ENCODE measurements at regions not wholly inside any gene's neighbourhood (a gene's known extent, or its start where the extent isn't known, plus 50 kb on each side); places are given as distances from the start of the nearest gene placed in this dataset.
"Not testable (repeated sequence)": the region's sequence is repeated elsewhere in the genome, so short reads cannot be mapped to it uniquely, and the experiment has no call there.

DNA sequence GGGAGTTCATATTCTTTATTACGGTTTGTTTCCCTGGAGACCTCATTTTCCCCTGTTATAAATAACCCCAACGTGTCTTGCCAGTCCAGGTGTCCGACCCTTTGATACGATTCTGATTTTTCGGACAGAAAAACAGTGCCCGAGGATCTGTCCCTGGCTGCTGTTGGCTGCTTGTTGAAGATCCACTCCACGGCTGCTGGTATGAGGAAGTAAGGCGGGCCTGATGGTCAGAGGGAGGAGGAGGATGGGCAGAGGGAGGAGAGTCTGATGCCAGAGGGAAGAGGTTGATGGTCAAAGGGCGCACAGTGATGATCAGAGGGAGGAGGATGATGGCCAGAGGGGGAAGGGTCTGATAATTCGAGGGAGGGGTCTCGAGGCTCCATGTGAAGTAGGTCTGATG is 99.9 kb downstream of the ATP6V0E2 start:
- not testable (repeated sequence) for DNase-seq

DNA sequence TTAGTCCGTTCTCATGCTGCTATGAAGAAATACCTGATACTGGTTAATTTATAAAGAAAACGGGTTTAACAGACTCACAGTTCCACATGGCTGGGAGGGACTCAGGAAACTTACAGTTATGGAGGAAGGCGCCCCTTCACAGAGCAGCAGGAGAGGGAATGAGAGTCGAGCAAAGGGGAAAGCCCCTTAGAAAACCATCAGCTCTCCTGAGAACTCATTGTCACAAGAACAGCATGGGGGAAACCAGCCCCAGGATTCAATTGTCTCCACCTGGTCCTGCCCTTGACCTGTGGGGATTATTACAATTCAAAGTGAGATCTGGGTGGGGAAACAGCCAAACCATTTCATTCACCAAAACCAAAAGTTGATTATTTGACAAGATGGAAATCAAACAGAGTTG is 101.8 kb downstream of the ATP6V0E2 start:
- H3K9me3 ChIP-seq (ENCODE audit: insufficient read depth, low read depth); H3K4me1 ChIP-seq (replicated peaks; ENCODE audit: insufficient read depth); H2AFZ ChIP-seq; H3K4me3 ChIP-seq; H3K79me2 ChIP-seq (ENCODE audit: low read depth); POLR2A ChIA-PET (ENCODE audit: unreplicated experiment); CTCF ChIA-PET; H3K36me3 ChIP-seq (ENCODE audit: low read depth); H4K20me1 ChIP-seq (ENCODE audit: insufficient read depth); H3K27ac ChIP-seq; H3F3A ChIP-seq (ENCODE audit: insufficient read depth, low read depth); H3K4me2 ChIP-seq; BruUV-seq (replicated peaks); DNase-seq; intact Hi-C loops (cut with micrococcal nuclease; ENCODE audit: unreplicated experiment); H3K9me2 ChIP-seq (ENCODE audit: insufficient read depth): not testable (repeated sequence)
- peaks cover 16% of the 10 kb centered on the region for H3K27me3 ChIP-seq (ENCODE audit: insufficient read depth, low read depth)

More for the DNA sequence above, 99.9 kb downstream of the ATP6V0E2 start:
- H3K27me3 ChIP-seq (ENCODE audit: insufficient read depth, low read depth), result peaks cover 16% of the 10 kb centered on the region
- H2AFZ ChIP-seq; H3K4me2 ChIP-seq; CTCF ChIA-PET; intact Hi-C loops (cut with micrococcal nuclease; ENCODE audit: unreplicated experiment); POLR2A ChIA-PET (ENCODE audit: unreplicated experiment); H3F3A ChIP-seq (ENCODE audit: insufficient read depth, low read depth); H3K9me3 ChIP-seq (ENCODE audit: insufficient read depth, low read depth); H4K20me1 ChIP-seq (ENCODE audit: insufficient read depth); H3K9me2 ChIP-seq (ENCODE audit: insufficient read depth); BruUV-seq (replicated peaks); H3K36me3 ChIP-seq (ENCODE audit: low read depth); H3K79me2 ChIP-seq (ENCODE audit: low read depth); H3K4me1 ChIP-seq (replicated peaks; ENCODE audit: insufficient read depth); H3K27ac ChIP-seq; H3K4me3 ChIP-seq: not testable (repeated sequence)

DNA sequence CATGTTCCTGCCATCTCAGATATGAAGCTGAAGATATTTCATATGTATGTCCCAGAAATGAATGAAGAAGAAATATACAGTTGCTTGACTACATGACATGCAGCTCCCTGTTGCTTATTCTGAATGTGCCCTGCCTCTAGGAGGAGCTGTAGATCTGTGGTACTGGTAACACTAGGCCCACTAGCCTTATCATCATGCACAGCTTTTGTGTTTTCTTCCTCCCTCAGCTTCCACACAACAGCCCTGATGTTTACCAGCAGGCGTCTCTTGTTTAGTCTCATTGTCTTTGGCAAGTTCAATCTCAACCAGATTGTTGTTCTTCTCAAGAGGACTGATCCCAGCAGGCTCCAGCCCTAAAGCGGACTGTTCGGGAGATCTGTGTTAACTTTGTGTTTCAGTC is 104.8 kb downstream of the ATP6V0E2 start:
- H3K36me3 ChIP-seq (ENCODE audit: low read depth); H3F3A ChIP-seq (ENCODE audit: insufficient read depth, low read depth); DNase-seq; H3K79me2 ChIP-seq (ENCODE audit: low read depth); H3K4me1 ChIP-seq (replicated peaks; ENCODE audit: insufficient read depth); H3K9me2 ChIP-seq (ENCODE audit: insufficient read depth); BruUV-seq (replicated peaks); H3K27me3 ChIP-seq (ENCODE audit: insufficient read depth, low read depth); H2AFZ ChIP-seq; H3K4me2 ChIP-seq; POLR2A ChIA-PET (ENCODE audit: unreplicated experiment); CTCF ChIA-PET; H3K4me3 ChIP-seq; H3K9me3 ChIP-seq (ENCODE audit: insufficient read depth, low read depth); H4K20me1 ChIP-seq (ENCODE audit: insufficient read depth); intact Hi-C loops (cut with micrococcal nuclease; ENCODE audit: unreplicated experiment); H3K27ac ChIP-seq: not testable (repeated sequence)
- TF ChIP-seq, protein P1, sequence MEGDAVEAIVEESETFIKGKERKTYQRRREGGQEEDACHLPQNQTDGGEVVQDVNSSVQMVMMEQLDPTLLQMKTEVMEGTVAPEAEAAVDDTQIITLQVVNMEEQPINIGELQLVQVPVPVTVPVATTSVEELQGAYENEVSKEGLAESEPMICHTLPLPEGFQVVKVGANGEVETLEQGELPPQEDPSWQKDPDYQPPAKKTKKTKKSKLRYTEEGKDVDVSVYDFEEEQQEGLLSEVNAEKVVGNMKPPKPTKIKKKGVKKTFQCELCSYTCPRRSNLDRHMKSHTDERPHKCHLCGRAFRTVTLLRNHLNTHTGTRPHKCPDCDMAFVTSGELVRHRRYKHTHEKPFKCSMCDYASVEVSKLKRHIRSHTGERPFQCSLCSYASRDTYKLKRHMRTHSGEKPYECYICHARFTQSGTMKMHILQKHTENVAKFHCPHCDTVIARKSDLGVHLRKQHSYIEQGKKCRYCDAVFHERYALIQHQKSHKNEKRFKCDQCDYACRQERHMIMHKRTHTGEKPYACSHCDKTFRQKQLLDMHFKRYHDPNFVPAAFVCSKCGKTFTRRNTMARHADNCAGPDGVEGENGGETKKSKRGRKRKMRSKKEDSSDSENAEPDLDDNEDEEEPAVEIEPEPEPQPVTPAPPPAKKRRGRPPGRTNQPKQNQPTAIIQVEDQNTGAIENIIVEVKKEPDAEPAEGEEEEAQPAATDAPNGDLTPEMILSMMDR (conservative IDR thresholded peaks at IDR 0.05), result 0 out of 2 replicates have a peak, but pooled peaks have one; percentile 18

DNA sequence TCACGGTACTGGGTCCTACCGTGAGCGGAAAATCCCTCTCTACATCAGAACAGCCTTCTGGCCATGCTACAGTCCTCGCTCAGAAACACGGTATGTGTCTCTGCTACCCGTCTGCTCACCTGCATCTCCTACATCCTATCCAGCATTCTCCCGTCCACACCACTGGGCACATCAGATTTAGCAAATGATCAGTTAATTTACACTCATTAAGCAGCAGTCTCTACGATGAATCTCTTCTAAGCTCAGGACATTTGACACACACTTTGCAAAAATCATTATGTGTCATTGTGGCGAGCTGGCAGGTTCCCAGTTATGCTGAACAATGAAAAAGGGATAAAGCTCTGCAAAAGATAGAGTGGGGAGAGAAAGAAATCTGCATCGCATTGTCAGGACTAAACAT is 105.2 kb downstream of the ATP6V0E2 start:
- DNase-seq, result not testable (repeated sequence)

DNA sequence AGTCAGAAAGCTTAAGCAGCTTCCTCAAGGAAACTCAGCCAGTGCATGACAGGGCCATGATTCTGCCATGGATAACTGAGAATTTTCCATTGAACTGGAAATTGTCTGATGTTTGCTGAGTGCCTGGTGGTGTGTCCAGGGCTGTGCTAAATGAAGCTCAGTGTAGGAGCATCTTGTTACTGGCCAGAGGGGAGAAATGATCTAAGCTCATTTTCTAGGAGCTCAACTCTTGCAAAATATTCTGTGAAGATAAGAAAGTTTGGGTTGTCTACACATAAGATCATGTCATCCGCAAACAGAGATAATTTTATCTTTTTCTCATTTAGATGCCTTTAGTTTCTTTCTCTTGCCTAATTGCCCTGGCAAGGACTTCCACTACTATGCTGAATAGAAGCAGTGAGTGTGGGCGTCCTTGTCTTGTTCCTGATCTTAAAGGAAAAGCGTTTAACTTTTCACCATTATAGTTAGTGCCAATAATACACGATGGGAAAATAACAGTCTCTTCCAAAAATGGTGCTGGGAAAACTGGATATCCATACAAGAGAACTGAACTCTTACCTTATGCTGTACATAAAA is 108.9 kb downstream of the ATP6V0E2 start:
- H3K9me2 ChIP-seq (ENCODE audit: insufficient read depth); H3K27ac ChIP-seq; H4K20me1 ChIP-seq (ENCODE audit: insufficient read depth); H3K79me2 ChIP-seq (ENCODE audit: low read depth); BruUV-seq (replicated peaks); POLR2A ChIA-PET (ENCODE audit: unreplicated experiment); H3K36me3 ChIP-seq (ENCODE audit: low read depth); H2AFZ ChIP-seq; CTCF ChIA-PET; H3K4me3 ChIP-seq; DNase-seq; H3K4me2 ChIP-seq; H3F3A ChIP-seq (ENCODE audit: insufficient read depth, low read depth); H3K27me3 ChIP-seq (ENCODE audit: insufficient read depth, low read depth); H3K9me3 ChIP-seq (ENCODE audit: insufficient read depth, low read depth); H3K4me1 ChIP-seq (replicated peaks; ENCODE audit: insufficient read depth); intact Hi-C loops (cut with micrococcal nuclease; ENCODE audit: unreplicated experiment): not testable (repeated sequence)

More for the DNA sequence above, 105.2 kb downstream of the ATP6V0E2 start:
- BruUV-seq (replicated peaks); H3K36me3 ChIP-seq (ENCODE audit: low read depth); H3F3A ChIP-seq (ENCODE audit: insufficient read depth, low read depth); H3K79me2 ChIP-seq (ENCODE audit: low read depth); CTCF ChIA-PET; H3K9me3 ChIP-seq (ENCODE audit: insufficient read depth, low read depth); H3K4me3 ChIP-seq; H2AFZ ChIP-seq; H3K4me2 ChIP-seq; POLR2A ChIA-PET (ENCODE audit: unreplicated experiment); H4K20me1 ChIP-seq (ENCODE audit: insufficient read depth); H3K27me3 ChIP-seq (ENCODE audit: insufficient read depth, low read depth); H3K27ac ChIP-seq; H3K4me1 ChIP-seq (replicated peaks; ENCODE audit: insufficient read depth); H3K9me2 ChIP-seq (ENCODE audit: insufficient read depth); intact Hi-C loops (cut with micrococcal nuclease; ENCODE audit: unreplicated experiment): not testable (repeated sequence)

DNA sequence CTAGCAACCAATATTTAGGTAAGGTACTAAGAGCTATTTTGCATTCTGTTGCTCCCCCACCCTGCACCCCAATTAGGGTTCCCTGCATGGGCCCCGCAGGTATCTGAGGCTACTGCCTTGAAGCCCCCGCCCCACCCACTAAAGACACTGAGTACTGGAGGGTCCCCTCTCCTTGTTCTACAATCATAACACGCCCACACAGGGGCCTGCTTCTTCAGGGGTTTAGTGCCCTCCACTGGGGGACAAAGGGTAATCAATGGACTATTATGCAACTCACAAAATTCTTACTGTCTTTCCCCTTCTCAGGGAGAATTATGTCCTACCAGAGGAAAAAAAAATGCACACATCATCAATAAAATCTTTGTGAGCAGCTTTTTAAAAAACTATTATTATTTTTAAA is 113.1 kb downstream of the ATP6V0E2 start:
- H3K27me3 ChIP-seq (ENCODE audit: insufficient read depth, low read depth); DNase-seq; H2AFZ ChIP-seq; H3K27ac ChIP-seq; H3K9me3 ChIP-seq (ENCODE audit: insufficient read depth, low read depth); H3K4me2 ChIP-seq; CTCF ChIA-PET; H3K9me2 ChIP-seq (ENCODE audit: insufficient read depth); H4K20me1 ChIP-seq (ENCODE audit: insufficient read depth); H3K4me3 ChIP-seq; H3K36me3 ChIP-seq (ENCODE audit: low read depth); H3F3A ChIP-seq (ENCODE audit: insufficient read depth, low read depth); H3K4me1 ChIP-seq (replicated peaks; ENCODE audit: insufficient read depth); intact Hi-C loops (cut with micrococcal nuclease; ENCODE audit: unreplicated experiment); H3K79me2 ChIP-seq (ENCODE audit: low read depth); POLR2A ChIA-PET (ENCODE audit: unreplicated experiment); BruUV-seq (replicated peaks): not testable (repeated sequence)

DNA sequence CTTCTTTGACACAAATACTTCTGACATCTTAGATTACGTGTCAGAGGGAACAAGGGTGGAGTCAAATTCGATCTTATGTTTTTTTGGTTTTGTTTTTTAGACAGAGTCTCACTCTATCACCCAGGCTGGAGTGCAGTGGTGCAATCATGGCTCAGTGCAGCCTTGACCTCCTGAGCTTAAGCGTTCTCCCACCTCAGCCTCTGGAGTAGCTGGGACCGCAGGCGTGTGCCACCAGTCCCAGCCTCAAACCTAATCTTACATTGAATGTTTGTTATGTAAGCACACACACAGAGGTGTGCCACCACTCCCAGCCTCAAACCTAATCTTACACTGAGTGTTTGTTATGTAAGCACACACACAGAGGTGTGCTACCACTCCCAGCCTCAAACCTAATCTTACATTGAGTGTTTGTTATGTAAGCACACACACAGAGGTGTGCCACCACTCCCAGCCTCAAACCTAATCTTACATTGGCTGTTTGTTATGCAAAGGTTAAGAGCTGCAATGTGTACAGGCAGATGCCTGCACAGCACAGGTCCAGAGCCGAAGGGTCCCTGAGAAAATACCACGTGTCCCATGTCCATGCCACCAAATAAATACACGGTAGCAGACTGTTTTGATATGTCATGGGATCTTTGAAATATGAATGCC is 118.0 kb downstream of the ATP6V0E2 start:
- H3K9me3 ChIP-seq (ENCODE audit: insufficient read depth, low read depth); H3K36me3 ChIP-seq (ENCODE audit: low read depth); intact Hi-C loops (cut with micrococcal nuclease; ENCODE audit: unreplicated experiment); H3K4me1 ChIP-seq (replicated peaks; ENCODE audit: insufficient read depth); H3K4me3 ChIP-seq; CTCF ChIA-PET; H3K79me2 ChIP-seq (ENCODE audit: low read depth); DNase-seq; H3K9me2 ChIP-seq (ENCODE audit: insufficient read depth); POLR2A ChIA-PET (ENCODE audit: unreplicated experiment); H3F3A ChIP-seq (ENCODE audit: insufficient read depth, low read depth); H3K27ac ChIP-seq; H3K27me3 ChIP-seq (ENCODE audit: insufficient read depth, low read depth); H2AFZ ChIP-seq; H4K20me1 ChIP-seq (ENCODE audit: insufficient read depth); H3K4me2 ChIP-seq; BruUV-seq (replicated peaks): not testable (repeated sequence)
